H1 (cell line): ENCODE measurements at regions not wholly inside any gene's neighbourhood (a gene's known extent, or its start where the extent isn't known, plus 50 kb on each side); places are given as distances from the start of the nearest gene placed in this dataset.

Source experiments
- CTCF ChIA-PET: fragments of 300-600 bp; sonication (Branson Sonifier 250); formaldehyde crosslinking; loops from one replicate; lab custom pipeline; 2021; ENCODE audit not compliant: partially characterized antibody; lab: Charles Lee
- POLR2A ChIA-PET: fragments of 300-600 bp; sonication (Branson Sonifier 250); formaldehyde crosslinking; loops from one replicate; lab custom pipeline; 2021; ENCODE audit warnings: inconsistent platforms; ENCODE audit not compliant: partially characterized antibody; lab: Charles Lee
- DNase-seq, 2 experiments: peaks; one replicate each; pipeline versions ENCODE4 v3.0.0 to v3.0.0-alpha.2; 2010 to 2022; ENCODE audit warnings: low spot score in 2 of 2, low read depth in 1 of 2, mixed read lengths in 1 of 2
- FAIRE-seq: peaks from 2 replicates; lab custom pipeline; 2011; peaks lifted over from hg19 to GRCh38; lab: Jason Lieb, UNC
- H2AFZ ChIP-seq: 2 replicates; pipeline ENCODE4 v1.8.1; 2012; ENCODE audit warnings: low read length, inconsistent platforms
- H2AK5ac ChIP-seq: 2 replicates; pipeline ENCODE4 v1.6.1; 2013; ENCODE audit warnings: low read depth, low read length
- H2BK120ac ChIP-seq: replicated peaks from 2 replicates; pipeline ENCODE3; 2013; ENCODE audit warnings: low read depth, low read length, inconsistent platforms
- H2BK12ac ChIP-seq: 2 replicates; pipeline ENCODE4 v1.6.1; 2013; ENCODE audit warnings: low read depth, low read length
- H2BK15ac ChIP-seq: 2 replicates; pipeline ENCODE4 v1.6.1; 2013; ENCODE audit warnings: low read length
- H2BK20ac ChIP-seq: 2 replicates; pipeline ENCODE4 v1.6.1; 2013; ENCODE audit warnings: low read length
- H2BK5ac ChIP-seq: 2 replicates; pipeline ENCODE4 v1.6.1; 2013; ENCODE audit warnings: low read depth, low read length
- H3K14ac ChIP-seq: 2 replicates; pipeline ENCODE4 v1.6.1; 2013; ENCODE audit warnings: inconsistent platforms; ENCODE audit not compliant: insufficient read length
- H3K18ac ChIP-seq: 2 replicates; pipeline ENCODE4 v1.6.1; 2013; ENCODE audit warnings: low read length; ENCODE audit errors: extremely low read depth
- H3K23ac ChIP-seq: 2 replicates; pipeline ENCODE4 v1.6.1; 2013; ENCODE audit warnings: inconsistent platforms; ENCODE audit not compliant: insufficient read length
- H3K23me2 ChIP-seq: 2 replicates; pipeline ENCODE4 v1.6.1; 2013; ENCODE audit warnings: low read depth, low read length
- H3K27ac ChIP-seq: 2 replicates; pipeline ENCODE4 v1.6.1; 2011; ENCODE audit warnings: low read depth, low read length, inconsistent platforms
- H3K27me3 ChIP-seq, 4 experiments: replicated peaks in 1 of 4; 1 replicate in 1 of 4; 2 replicates in 3 of 4; pipeline versions ENCODE4 v1.6.1 to v1.8.1; 2011 to 2013; ENCODE audit warnings: low read length in 3 of 4, mild to moderate bottlenecking in 3 of 4, inconsistent platforms in 2 of 4, mixed read lengths in 2 of 4, moderate library complexity in 1 of 4; ENCODE audit not compliant: control insufficient read depth in 3 of 4, insufficient read depth in 3 of 4; ENCODE audit errors: extremely low read depth in 1 of 4
- H3K36me3 ChIP-seq, 4 experiments: 2 replicates each; pipeline versions ENCODE4 v1.6.1 to v1.8.1; 2011 to 2013; ENCODE audit warnings: mild to moderate bottlenecking in 4 of 4, low read length in 3 of 4, moderate library complexity in 2 of 4, control low read depth in 1 of 4, inconsistent platforms in 1 of 4; ENCODE audit not compliant: insufficient read depth in 4 of 4, control insufficient read depth in 2 of 4
- H3K4ac ChIP-seq: replicated peaks from 2 replicates; pipeline ENCODE3; 2013; ENCODE audit warnings: low read length, low read depth, mixed read lengths, inconsistent platforms; ENCODE audit not compliant: insufficient read length
- H3K4me1 ChIP-seq, 4 experiments: replicated peaks in 1 of 4; 1 replicate in 1 of 4; 2 replicates in 3 of 4; pipeline versions ENCODE4 v1.6.1 to v1.8.1; 2011 to 2013; ENCODE audit warnings: low read length in 3 of 4, inconsistent platforms in 2 of 4, mixed read lengths in 1 of 4; ENCODE audit not compliant: insufficient read depth in 4 of 4, control insufficient read depth in 3 of 4
- H3K4me2 ChIP-seq, 2 experiments: 2 replicates each; pipeline versions ENCODE4 v1.6.1 to v1.8.1; 2011 to 2013; ENCODE audit warnings: low read depth in 2 of 2, low read length in 2 of 2, control low read depth in 1 of 2, inconsistent platforms in 1 of 2, mild to moderate bottlenecking in 1 of 2; ENCODE audit not compliant: insufficient read depth in 1 of 2
- H3K4me3 ChIP-seq, 4 experiments: fragments of 200-600, 300-600 bp in 1 of 4; sonication (generic), shearing (Covaris generic), sonication (Bioruptor Twin) in 1 of 4; 2 replicates each; pipeline versions ENCODE4 v1.5.1 to v1.8.1; 2011 to 2016; ENCODE audit warnings: low read length in 4 of 4, low read depth in 3 of 4, control low read depth in 2 of 4, inconsistent platforms in 2 of 4, mild to moderate bottlenecking in 2 of 4, mixed read lengths in 1 of 4, moderate library complexity in 1 of 4; ENCODE audit not compliant: insufficient read depth in 2 of 4; ENCODE audit errors: extremely low read depth in 1 of 4
- H3K56ac ChIP-seq: replicated peaks from 2 replicates; pipeline ENCODE3; 2013; ENCODE audit warnings: low read depth, mild to moderate bottlenecking, mixed read lengths, low read length, inconsistent platforms; ENCODE audit not compliant: insufficient read length
- H3K79me1 ChIP-seq: 2 replicates; pipeline ENCODE4 v1.6.1; 2013; ENCODE audit warnings: low read depth, low read length, control low read depth
- H3K79me2 ChIP-seq, 2 experiments: 2 replicates each; pipeline versions ENCODE4 v1.6.1 to v1.8.1; 2012 to 2013; ENCODE audit warnings: low read length in 2 of 2, mild to moderate bottlenecking in 2 of 2, inconsistent platforms in 1 of 2; ENCODE audit not compliant: insufficient read depth in 2 of 2, control insufficient read depth in 1 of 2
- H3K9ac ChIP-seq, 4 experiments: replicated peaks in 1 of 4; 1 replicate in 1 of 4; 2 replicates in 3 of 4; pipeline versions ENCODE4 v1.6.1 to v1.8.1; 2011 to 2013; ENCODE audit warnings: low read depth in 3 of 4, low read length in 3 of 4, control low read depth in 2 of 4, mild to moderate bottlenecking in 2 of 4, moderate library complexity in 2 of 4, inconsistent platforms in 1 of 4; ENCODE audit errors: extremely low read depth in 1 of 4
- H3K9me3 ChIP-seq, 2 experiments: 2 replicates each; pipeline versions ENCODE4 v1.6.1 to v1.8.1; 2012 to 2013; ENCODE audit warnings: mild to moderate bottlenecking in 2 of 2, moderate library complexity in 2 of 2, control low read depth in 1 of 2, inconsistent platforms in 1 of 2, low read depth in 1 of 2, low read length in 1 of 2, mixed read lengths in 1 of 2; ENCODE audit not compliant: insufficient read depth in 2 of 2
- H4K20me1 ChIP-seq, 2 experiments: replicated peaks in 1 of 2; 2 replicates each; pipeline versions ENCODE3 to v1.8.1; 2011 to 2013; ENCODE audit warnings: inconsistent platforms in 2 of 2, low read length in 2 of 2, mild to moderate bottlenecking in 1 of 2; ENCODE audit not compliant: insufficient read depth in 2 of 2, control insufficient read depth in 1 of 2
- H4K5ac ChIP-seq: 2 replicates; pipeline ENCODE4 v1.6.1; 2013; ENCODE audit warnings: low read length, low read depth, mixed read lengths, inconsistent platforms; ENCODE audit not compliant: insufficient read length
- H4K8ac ChIP-seq: 2 replicates; pipeline ENCODE4 v1.8.0; 2013; ENCODE audit warnings: mild to moderate bottlenecking, moderate library complexity, low read length, inconsistent platforms; ENCODE audit not compliant: insufficient read depth; ENCODE audit errors: extremely low read depth
- H4K91ac ChIP-seq: replicated peaks from 2 replicates; pipeline ENCODE3; 2013; ENCODE audit warnings: low read length, mixed read lengths, inconsistent platforms; ENCODE audit not compliant: insufficient read length
- ASH2L ChIP-seq: fragments of 200-600, 300-600 bp; sonication (generic); IDR thresholded peaks from one replicate; pipeline ENCODE4 v1.7.1; 2017; ENCODE audit warnings: low read length
- CEBPB ChIP-seq: IDR thresholded peaks from 2 replicates; pipeline ENCODE4 v1.6.1; 2012; ENCODE audit warnings: low read depth, low read length
- EGR1 ChIP-seq: IDR thresholded peaks from 2 replicates; pipeline ENCODE4 v1.6.1; 2011; ENCODE audit warnings: low read depth, low read length, borderline replicate concordance
- FOSL1 ChIP-seq: IDR thresholded peaks from 2 replicates; pipeline ENCODE4 v1.6.1; 2011; ENCODE audit warnings: mild to moderate bottlenecking, low read depth, low read length, moderate library complexity; ENCODE audit not compliant: insufficient read depth
- GABPA ChIP-seq: IDR thresholded peaks from 2 replicates; pipeline ENCODE4 v1.6.1; 2011; ENCODE audit warnings: mild to moderate bottlenecking, low read length, moderate library complexity, borderline replicate concordance; ENCODE audit not compliant: insufficient read depth
- HDAC2 ChIP-seq, 2 experiments: fragments of 300-600 bp in 1 of 2; sonication (generic) in 1 of 2; IDR thresholded peaks; 2 replicates each; pipeline ENCODE4 v1.6.1; 2011 to 2012; ENCODE audit warnings: low read depth in 2 of 2, low read length in 2 of 2, mild to moderate bottlenecking in 2 of 2, moderate library complexity in 2 of 2, borderline replicate concordance in 1 of 2, inconsistent platforms in 1 of 2
- JUND ChIP-seq: IDR thresholded peaks from 2 replicates; pipeline ENCODE4 v1.6.1; 2011; ENCODE audit warnings: mild to moderate bottlenecking, improper control_type of control experiment, low read length
- KDM5A ChIP-seq: fragments of 200-600 bp; IDR thresholded peaks from 2 replicates; pipeline ENCODE4 v1.7.1; 2012; ENCODE audit warnings: mild to moderate bottlenecking, low read length, inconsistent platforms, mixed read lengths
- RBBP5 ChIP-seq: IDR thresholded peaks from 2 replicates; pipeline ENCODE4 v1.7.1; 2012; ENCODE audit warnings: low read depth, mild to moderate bottlenecking, inconsistent platforms, low read length, moderate library complexity, borderline replicate concordance
- RXRA ChIP-seq: IDR thresholded peaks from 2 replicates; pipeline ENCODE4 v1.6.1; 2011; ENCODE audit warnings: low read depth, mild to moderate bottlenecking, low read length, moderate library complexity; ENCODE audit not compliant: insufficient read depth
- SAP30 ChIP-seq: fragments of 300-600 bp; sonication (generic); IDR thresholded peaks from 2 replicates; pipeline ENCODE4 v1.7.1; 2012; ENCODE audit warnings: low read length, moderate library complexity, mild to moderate bottlenecking, inconsistent platforms; ENCODE audit not compliant: insufficient read depth, insufficient replicate concordance
- TBP ChIP-seq: IDR thresholded peaks from 2 replicates; pipeline ENCODE4 v1.6.1; 2011; ENCODE audit warnings: low read depth, low read length, improper control_type of control experiment
- WGBS, 2 experiments: shearing (Covaris generic) in 1 of 2; methylation state at CpG; one replicate each; pipeline versions ENCODE4 v1.1.6 to v1.1.7; 2013 to 2015; ENCODE audit warnings: low lambda C conversion rate in 2 of 2, mixed read lengths in 2 of 2, inconsistent platforms in 1 of 2, low coverage in 1 of 2, missing lambda C conversion rate in 1 of 2; ENCODE audit not compliant: insufficient replicate concordance in 2 of 2, insufficient coverage in 1 of 2, insufficient read length in 1 of 2; ENCODE audit errors: extremely low coverage in 1 of 2, missing lambda C conversion rate in 1 of 2; 5-methylcytosine and 5-hydroxymethylcytosine counted together
- TF ChIP-seq, protein P1 (sequence below): IDR thresholded peaks from 2 replicates; pipeline ENCODE4 v1.6.1; 2012; ENCODE audit warnings: inconsistent platforms
- TF ChIP-seq, protein P2 (sequence below): IDR thresholded peaks from 2 replicates; pipeline ENCODE4 v1.6.1; 2011; ENCODE audit warnings: low read length, improper control_type of control experiment

GRCh38 chr1:157238585-157238984, 100.4 kb upstream of the ETV3 start:
- Histone ChIP-seq H3K4me2 (no peak overlapping the region), H3K23me2 (no peaks in the 10 kb centered on the region), H3K23ac (no peak overlapping the region), H2BK15ac (no peak overlapping the region), H3K9me3 (no peaks in the 10 kb centered on the region), H4K91ac (no peak overlapping the region), H3K4ac (no peak overlapping the region), H4K8ac (no peak overlapping the region), H3K9ac (no peak overlapping the region), H3K14ac (no peak overlapping the region), H4K20me1 (no peaks in the 10 kb centered on the region), H3K79me2 (no peaks in the 10 kb centered on the region), H2BK5ac (no peak overlapping the region), H2AFZ (no peak overlapping the region; the same call in 1 of the 2 replicates), H3K27me3 (no peaks in the 10 kb centered on the region), H4K5ac (no peak overlapping the region), H3K56ac (no peak overlapping the region), H3K4me3 (no peak overlapping the region), H2BK20ac (no peak overlapping the region), H3K4me1 (peaks cover 7 to 20% (median 19%) of the 10 kb centered on the region in 4 experiments), H3K36me3 (no peaks in the 10 kb centered on the region), H2BK12ac (no peak overlapping the region), H3K79me1 (no peaks in the 10 kb centered on the region), H2BK120ac (no peak overlapping the region), H2AK5ac (no peak overlapping the region), H3K27ac (no peak overlapping the region), H3K18ac (no peak overlapping the region)
- ChIA-PET CTCF (no interaction called here), POLR2A (no interaction called here)
- FAIRE-seq (no peak), DNase-seq (no peak)
- 85% methylated on average over 4 of the region's 4 CpGs; no CpG with 5 or more reads in 1 of the 2 experiments for WGBS, 2 experiments
- TF ChIP-seq KDM5A, result no peak
- TF ChIP-seq SAP30, result no peak
- TF ChIP-seq, protein P1, sequence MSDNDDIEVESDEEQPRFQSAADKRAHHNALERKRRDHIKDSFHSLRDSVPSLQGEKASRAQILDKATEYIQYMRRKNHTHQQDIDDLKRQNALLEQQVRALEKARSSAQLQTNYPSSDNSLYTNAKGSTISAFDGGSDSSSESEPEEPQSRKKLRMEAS, result no peak
- no peak for TF ChIP-seq ASH2L
- no peak for TF ChIP-seq HDAC2 (IDR thresholded peaks at IDR 0.05; ENCODE audit: borderline replicate concordance in 1 of 2, low read depth in 2 of 2, low read length in 2 of 2)
- no peak for TF ChIP-seq RBBP5
- TF ChIP-seq, protein P2, sequence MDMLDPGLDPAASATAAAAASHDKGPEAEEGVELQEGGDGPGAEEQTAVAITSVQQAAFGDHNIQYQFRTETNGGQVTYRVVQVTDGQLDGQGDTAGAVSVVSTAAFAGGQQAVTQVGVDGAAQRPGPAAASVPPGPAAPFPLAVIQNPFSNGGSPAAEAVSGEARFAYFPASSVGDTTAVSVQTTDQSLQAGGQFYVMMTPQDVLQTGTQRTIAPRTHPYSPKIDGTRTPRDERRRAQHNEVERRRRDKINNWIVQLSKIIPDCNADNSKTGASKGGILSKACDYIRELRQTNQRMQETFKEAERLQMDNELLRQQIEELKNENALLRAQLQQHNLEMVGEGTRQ, result no peak
- no peak for TF ChIP-seq FOSL1
- TF ChIP-seq TBP, result no peak
- TF ChIP-seq GABPA, result no peak
- TF ChIP-seq CEBPB, result no peak
- no peak for TF ChIP-seq RXRA
- TF ChIP-seq JUND, result no peak
- no peak for TF ChIP-seq EGR1
